ENCODE measurements at regions not wholly inside any gene's neighbourhood (a gene's known extent, or its start where the extent isn't known, plus 50 kb on each side); places are given as distances from the start of the nearest gene placed in this dataset.

DNA sequence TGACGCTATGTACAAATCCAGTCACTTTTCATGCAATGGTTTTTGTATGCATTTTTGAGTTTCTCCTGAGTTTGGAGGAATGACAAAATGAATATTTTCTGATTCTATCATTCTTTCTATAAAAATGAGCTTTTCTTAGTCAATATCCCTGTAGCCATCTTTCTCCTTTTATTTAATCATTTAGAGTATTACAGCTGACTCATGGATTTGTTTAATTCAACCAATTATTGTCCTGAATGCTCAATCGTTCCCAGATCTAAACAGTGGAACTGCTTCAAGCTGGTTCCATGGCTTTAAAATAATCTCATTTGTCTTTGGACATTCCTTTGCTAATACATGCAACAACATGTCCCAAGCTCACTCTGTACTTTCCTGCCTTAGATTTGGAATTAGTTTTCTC lies 368.8 kb downstream of the ADCYAP1 start:
- Mint-ChIP-seq H3K4me3 (ENCODE audit: unreplicated experiment) (no peak overlapping the region), H3K27me3 (ENCODE audit: unreplicated experiment) (no peaks in the 10 kb centered on the region), H3K4me1 (ENCODE audit: unreplicated experiment) (no peaks in the 10 kb centered on the region), H3K36me3 (ENCODE audit: low read depth, unreplicated experiment) (no peaks in the 10 kb centered on the region), H3K27ac (ENCODE audit: unreplicated experiment) (no peak overlapping the region), H3K9me3 (ENCODE audit: unreplicated experiment) (no peaks in the 10 kb centered on the region)
- no peak for DNase-seq (ENCODE audit: low spot score)
- TF ChIP-seq, protein P1, sequence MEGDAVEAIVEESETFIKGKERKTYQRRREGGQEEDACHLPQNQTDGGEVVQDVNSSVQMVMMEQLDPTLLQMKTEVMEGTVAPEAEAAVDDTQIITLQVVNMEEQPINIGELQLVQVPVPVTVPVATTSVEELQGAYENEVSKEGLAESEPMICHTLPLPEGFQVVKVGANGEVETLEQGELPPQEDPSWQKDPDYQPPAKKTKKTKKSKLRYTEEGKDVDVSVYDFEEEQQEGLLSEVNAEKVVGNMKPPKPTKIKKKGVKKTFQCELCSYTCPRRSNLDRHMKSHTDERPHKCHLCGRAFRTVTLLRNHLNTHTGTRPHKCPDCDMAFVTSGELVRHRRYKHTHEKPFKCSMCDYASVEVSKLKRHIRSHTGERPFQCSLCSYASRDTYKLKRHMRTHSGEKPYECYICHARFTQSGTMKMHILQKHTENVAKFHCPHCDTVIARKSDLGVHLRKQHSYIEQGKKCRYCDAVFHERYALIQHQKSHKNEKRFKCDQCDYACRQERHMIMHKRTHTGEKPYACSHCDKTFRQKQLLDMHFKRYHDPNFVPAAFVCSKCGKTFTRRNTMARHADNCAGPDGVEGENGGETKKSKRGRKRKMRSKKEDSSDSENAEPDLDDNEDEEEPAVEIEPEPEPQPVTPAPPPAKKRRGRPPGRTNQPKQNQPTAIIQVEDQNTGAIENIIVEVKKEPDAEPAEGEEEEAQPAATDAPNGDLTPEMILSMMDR (IDR thresholded peaks at IDR 0.05; ENCODE audit: unreplicated experiment), result no peak

DNA sequence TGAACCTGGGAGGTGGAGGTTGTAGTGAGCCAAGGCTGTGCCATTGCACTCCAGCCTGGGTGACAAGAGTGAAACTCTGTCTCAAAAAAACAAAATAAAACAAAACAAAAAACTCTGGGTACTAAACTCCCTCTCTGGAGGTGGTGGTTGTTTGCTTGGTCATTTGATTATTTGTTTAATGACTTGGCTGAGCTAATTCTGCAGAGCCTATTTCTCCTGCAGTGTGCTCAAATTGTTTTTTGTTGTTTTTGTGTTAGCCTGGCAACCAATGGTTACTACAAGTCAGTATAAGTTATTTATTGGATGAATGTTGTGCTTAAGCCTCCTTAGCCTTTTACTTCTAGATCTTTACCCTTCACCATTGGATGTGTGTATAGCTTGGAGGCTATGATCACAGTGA lies 387.5 kb downstream of the ADCYAP1 start:
- H3K27ac Mint-ChIP-seq (ENCODE audit: unreplicated experiment), result no peak overlapping the region
- no peak overlapping the region for H3K4me3 Mint-ChIP-seq (ENCODE audit: unreplicated experiment)
- DNase-seq (ENCODE audit: low spot score), result no peak
- H3K4me1 Mint-ChIP-seq (ENCODE audit: unreplicated experiment), result no peaks in the 10 kb centered on the region
- no peaks in the 10 kb centered on the region for H3K9me3 Mint-ChIP-seq (ENCODE audit: unreplicated experiment)
- TF ChIP-seq, protein P1 (IDR thresholded peaks at IDR 0.05; ENCODE audit: unreplicated experiment), result no peak
- peaks cover 2% of the 10 kb centered on the region for H3K27me3 Mint-ChIP-seq (ENCODE audit: unreplicated experiment)
- no peaks in the 10 kb centered on the region for H3K36me3 Mint-ChIP-seq (ENCODE audit: low read depth, unreplicated experiment)

DNA sequence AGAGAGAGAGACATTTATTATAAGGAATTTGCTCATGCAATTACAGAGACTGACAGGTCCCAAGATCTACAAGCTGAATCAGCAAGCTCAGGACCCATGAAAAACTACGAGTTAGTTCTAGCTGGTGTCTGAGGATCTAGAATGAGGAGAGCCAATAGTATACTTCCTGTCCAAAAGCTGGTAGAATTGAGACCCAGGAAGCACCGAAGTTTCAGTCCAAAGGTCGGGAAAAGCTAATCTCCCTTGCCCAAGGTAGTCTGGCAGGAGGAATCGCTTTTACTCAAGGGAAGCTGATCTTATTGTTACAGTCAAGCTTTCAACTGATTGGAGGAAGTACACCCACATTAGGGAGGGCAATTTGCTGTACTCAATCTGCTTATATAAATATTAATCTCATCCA lies 389.6 kb downstream of the ADCYAP1 start:
- H3K4me1 Mint-ChIP-seq (ENCODE audit: unreplicated experiment), result no peaks in the 10 kb centered on the region
- no peaks in the 10 kb centered on the region for H3K36me3 Mint-ChIP-seq (ENCODE audit: low read depth, unreplicated experiment)
- peaks cover 2% of the 10 kb centered on the region for H3K27me3 Mint-ChIP-seq (ENCODE audit: unreplicated experiment)
- DNase-seq (ENCODE audit: low spot score), result no peak
- no peak overlapping the region for H3K27ac Mint-ChIP-seq (ENCODE audit: unreplicated experiment)
- TF ChIP-seq, protein P1 (IDR thresholded peaks at IDR 0.05; ENCODE audit: unreplicated experiment), result no peak
- no peak overlapping the region for H3K4me3 Mint-ChIP-seq (ENCODE audit: unreplicated experiment)
- H3K9me3 Mint-ChIP-seq (ENCODE audit: unreplicated experiment), result no peaks in the 10 kb centered on the region

DNA sequence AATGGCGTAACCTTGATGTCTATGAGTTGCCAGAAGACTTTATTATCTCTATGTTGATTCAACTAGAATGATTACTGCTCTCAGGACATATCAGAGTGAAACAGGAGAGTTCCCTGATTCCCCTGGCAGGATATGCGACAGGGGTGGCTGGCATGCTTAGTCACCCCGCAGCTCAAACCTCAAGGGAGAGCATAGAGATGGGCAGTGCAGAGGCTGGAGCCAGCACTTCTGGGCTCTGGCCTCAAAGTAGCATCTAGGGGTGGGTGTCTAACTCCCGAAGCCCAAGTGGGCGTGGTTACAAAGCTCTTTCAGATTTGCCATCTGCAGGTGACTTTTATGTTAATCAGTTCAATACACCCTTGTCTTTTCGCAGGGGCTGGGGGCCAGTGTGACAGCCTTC lies 391.6 kb downstream of the ADCYAP1 start:
- Mint-ChIP-seq H3K4me3 (ENCODE audit: unreplicated experiment) (no peak overlapping the region), H3K27me3 (ENCODE audit: unreplicated experiment) (peaks cover 2% of the 10 kb centered on the region), H3K36me3 (ENCODE audit: low read depth, unreplicated experiment) (no peaks in the 10 kb centered on the region), H3K27ac (ENCODE audit: unreplicated experiment) (no peak overlapping the region), H3K9me3 (ENCODE audit: unreplicated experiment) (no peaks in the 10 kb centered on the region), H3K4me1 (ENCODE audit: unreplicated experiment) (no peaks in the 10 kb centered on the region)
- no peak for DNase-seq (ENCODE audit: low spot score)
- TF ChIP-seq, protein P1 (IDR thresholded peaks at IDR 0.05; ENCODE audit: unreplicated experiment), result no peak

DNA sequence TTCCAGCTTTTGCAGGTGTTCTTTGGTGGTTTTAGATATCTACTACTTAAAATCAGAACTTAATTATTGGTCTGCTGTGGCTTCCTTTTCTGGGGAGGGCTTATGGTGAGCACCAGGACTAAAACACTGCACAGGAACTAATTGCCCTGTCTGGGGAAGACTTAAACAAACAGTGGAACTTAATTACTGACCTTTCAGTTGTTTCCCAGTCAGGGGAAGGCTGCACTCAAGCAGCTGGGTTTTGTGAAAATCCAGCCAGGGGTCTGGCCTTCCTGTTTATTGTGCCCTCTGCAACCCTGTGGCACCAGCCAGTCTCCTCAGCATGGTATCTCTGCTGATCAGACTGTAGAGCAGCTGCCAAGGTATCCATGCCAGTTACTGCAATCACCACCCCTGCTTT lies 398.2 kb downstream of the ADCYAP1 start:
- Mint-ChIP-seq H3K9me3 (ENCODE audit: unreplicated experiment) (no peaks in the 10 kb centered on the region), H3K27me3 (ENCODE audit: unreplicated experiment) (peaks cover 1% of the 10 kb centered on the region), H3K4me3 (ENCODE audit: unreplicated experiment) (no peak overlapping the region), H3K27ac (ENCODE audit: unreplicated experiment) (no peak overlapping the region), H3K36me3 (ENCODE audit: low read depth, unreplicated experiment) (no peaks in the 10 kb centered on the region), H3K4me1 (ENCODE audit: unreplicated experiment) (no peaks in the 10 kb centered on the region)
- DNase-seq (ENCODE audit: low spot score), result no peak
- TF ChIP-seq, protein P1 (IDR thresholded peaks at IDR 0.05; ENCODE audit: unreplicated experiment), result no peak
